Spleen (tissue), 7 donors: ENCODE measurements at regions not wholly inside any gene's neighbourhood (a gene's known extent, or its start where the extent isn't known, plus 50 kb on each side); places are given as distances from the start of the nearest gene placed in this dataset.

Experiments used
- CTCF ChIP-seq, 11 experiments: fragments of 200-600 bp in 7 of 11; fragments of 450-650 bp in 4 of 11; sonication (generic) in 4 of 11; IDR thresholded peaks in 8 of 11; conservative IDR thresholded peaks in 3 of 11; 1 replicate in 7 of 11; 2 replicates in 4 of 11; pipeline versions ENCODE4 v1.4.0 to v1.8.0; 2016 to 2021; ENCODE audit warnings: antibody characterized with exemption in 11 of 11, inconsistent platforms in 4 of 11, mild to moderate bottlenecking in 1 of 11
- POLR2A ChIP-seq, 3 donors: fragments of 450-650 bp; IDR thresholded peaks; one replicate each; pipeline ENCODE4 v1.5.1; 2017; ENCODE audit warnings: antibody characterized with exemption in 3 of 3, mild to moderate bottlenecking in 1 of 3
- POLR2AphosphoS5 ChIP-seq, 3 donors: sonication (generic); formaldehyde crosslinking; IDR thresholded peaks; one replicate each; pipeline ENCODE4 v1.5.1; 2017; ENCODE audit warnings: antibody characterized with exemption in 3 of 3
- donor health status: DM: no; HTN: no; CAD: no; lungs with moderate emphysema.
- donor health status: DM: no; HTN: no; CAD: no.
- donor health status: DM: no; HTN: no; CAD: no.

GRCh38 chr1:82486969-82487368 lies 686.2 kb downstream of the ADGRL2 start:
- TF ChIP-seq POLR2A (IDR thresholded peaks at IDR 0.05) (no peak), CTCF (IDR thresholded peaks at IDR 0.05 in 8 of 11, conservative IDR thresholded peaks at IDR 0.05 in 3 of 11) (no peak), POLR2AphosphoS5 (IDR thresholded peaks at IDR 0.05) (no peak)
